IMR-90 (cell line): ENCODE measurements at regions not wholly inside any gene's neighbourhood (a gene's known extent, or its start where the extent isn't known, plus 50 kb on each side); places are given as distances from the start of the nearest gene placed in this dataset.

Source experiments
- BHLHE40 ChIP-seq: fragments of 150-350 bp; IDR thresholded peaks from 2 replicates; pipeline ENCODE4 v1.6.1; 2016; ENCODE audit warnings: mild to moderate bottlenecking, low read depth, low read length
- CEBPB ChIP-seq: IDR thresholded peaks from 2 replicates; pipeline ENCODE4 v1.6.1; 2012; ENCODE audit warnings: low read depth, low read length, improper control_type of control experiment
- CTCF ChIP-seq: conservative IDR thresholded peaks from 2 replicates; pipeline ENCODE4 v1.5.1; 2012; ENCODE audit warnings: mild to moderate bottlenecking, low read depth, low read length, improper control_type of control experiment
- ELK1 ChIP-seq: fragments of 150-350 bp; IDR thresholded peaks from 2 replicates; pipeline ENCODE4 v1.6.1; 2016; ENCODE audit warnings: low read depth, mild to moderate bottlenecking, low read length, moderate library complexity, borderline replicate concordance
- FOS ChIP-seq: fragments of 150-350 bp; IDR thresholded peaks from 2 replicates; pipeline ENCODE4 v1.6.1; 2016; ENCODE audit warnings: low read depth, low read length
- MAFK ChIP-seq: IDR thresholded peaks from 2 replicates; pipeline ENCODE4 v1.6.1; 2012; ENCODE audit warnings: low read depth, low read length, improper control_type of control experiment
- MAZ ChIP-seq: IDR thresholded peaks from 2 replicates; pipeline ENCODE4 v1.6.1; 2012; ENCODE audit warnings: low read depth, mild to moderate bottlenecking, low read length, improper control_type of control experiment, moderate library complexity, borderline replicate concordance
- MXI1 ChIP-seq: IDR thresholded peaks from 2 replicates; pipeline ENCODE4 v1.6.1; 2012; ENCODE audit warnings: low read depth, mild to moderate bottlenecking, low read length, moderate library complexity, borderline replicate concordance
- NFE2L2 ChIP-seq: fragments of 150-350 bp; IDR thresholded peaks from 2 replicates; pipeline ENCODE4 v1.6.1; 2016; ENCODE audit warnings: low read depth, mild to moderate bottlenecking, low read length
- POLR2A ChIP-seq: IDR thresholded peaks from 2 replicates; pipeline ENCODE4 v1.6.1; 2012; ENCODE audit warnings: mild to moderate bottlenecking, low read depth, low read length
- RAD21 ChIP-seq: IDR thresholded peaks from 2 replicates; pipeline ENCODE4 v1.6.1; 2012; ENCODE audit warnings: low read length, improper control_type of control experiment
- RFX5 ChIP-seq: IDR thresholded peaks from 2 replicates; pipeline ENCODE4 v1.8.0; 2012; ENCODE audit warnings: low read depth, mild to moderate bottlenecking, low read length, moderate library complexity
- SMC3 ChIP-seq: fragments of 150-350 bp; IDR thresholded peaks from 2 replicates; pipeline ENCODE4 v1.6.1; 2016; ENCODE audit warnings: low read depth, mild to moderate bottlenecking, antibody characterized with exemption, low read length, moderate library complexity
- TF ChIP-seq, protein P1 (sequence below): fragments of 150-350 bp; IDR thresholded peaks from 2 replicates; pipeline ENCODE4 v1.6.1; 2017; ENCODE audit warnings: mild to moderate bottlenecking, antibody characterized with exemption, low read length, low read depth

DNA sequence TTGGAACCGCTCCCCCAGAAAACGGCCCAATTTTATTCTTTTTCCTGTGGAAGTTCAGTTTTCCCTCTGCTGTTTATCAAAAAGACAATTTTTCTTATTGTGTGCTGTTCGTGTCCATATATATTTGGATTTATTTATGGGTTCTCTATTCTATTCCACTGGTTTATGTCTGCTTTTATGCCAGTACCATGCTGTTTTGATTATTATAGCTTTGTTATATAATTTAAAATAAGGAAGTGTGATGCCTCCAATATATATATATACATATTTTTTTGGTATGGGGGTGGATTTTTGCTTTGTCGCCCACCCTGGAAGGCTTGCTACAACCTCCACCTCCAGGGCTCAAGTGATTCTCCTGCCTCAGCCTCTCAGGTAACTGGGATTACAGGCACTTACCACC lies 103.3 kb downstream of the TFAP2B start:
- no peak for TF ChIP-seq CTCF
- TF ChIP-seq, protein P1, sequence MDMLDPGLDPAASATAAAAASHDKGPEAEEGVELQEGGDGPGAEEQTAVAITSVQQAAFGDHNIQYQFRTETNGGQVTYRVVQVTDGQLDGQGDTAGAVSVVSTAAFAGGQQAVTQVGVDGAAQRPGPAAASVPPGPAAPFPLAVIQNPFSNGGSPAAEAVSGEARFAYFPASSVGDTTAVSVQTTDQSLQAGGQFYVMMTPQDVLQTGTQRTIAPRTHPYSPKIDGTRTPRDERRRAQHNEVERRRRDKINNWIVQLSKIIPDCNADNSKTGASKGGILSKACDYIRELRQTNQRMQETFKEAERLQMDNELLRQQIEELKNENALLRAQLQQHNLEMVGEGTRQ = no peak
- no peak for TF ChIP-seq RAD21
- TF ChIP-seq RFX5 = no peak
- no peak for TF ChIP-seq MAZ
- no peak for TF ChIP-seq BHLHE40
- TF ChIP-seq POLR2A = no peak
- no peak for TF ChIP-seq MAFK
- no peak for TF ChIP-seq CEBPB
- no peak for TF ChIP-seq SMC3
- TF ChIP-seq FOS = no peak
- no peak for TF ChIP-seq ELK1
- TF ChIP-seq MXI1 = no peak
- TF ChIP-seq NFE2L2 = no peak
